Left ventricle myocardium superior (tissue), 1 donor: ENCODE measurements at regions not wholly inside any gene's neighbourhood (a gene's known extent, or its start where the extent isn't known, plus 50 kb on each side); places are given as distances from the start of the nearest gene placed in this dataset.
A peak's percentile ranks its signal among the peaks of the same experiment; 100 is the strongest.

ENCODE experiments used
- ATAC-seq: fragments of 200-7000 bp; cut with Tn5 transposase; one replicate; pipeline ENCODE4 v1.9.1; 2020; ENCODE audit warnings: mild to moderate bottlenecking, moderate library complexity
- DNase-seq: peaks from one replicate; pipeline ENCODE4 v3.0.0-alpha.2; 2020
- intact Hi-C: fragments of 100-400 bp; cut with micrococcal nuclease; formaldehyde crosslinking; loops from one replicate; pipeline ENCODE4 v1.11.0; 2022
- donor health status: DM: no; HTN: yes; CAD: no; lungs with severe emphysema.

DNA sequence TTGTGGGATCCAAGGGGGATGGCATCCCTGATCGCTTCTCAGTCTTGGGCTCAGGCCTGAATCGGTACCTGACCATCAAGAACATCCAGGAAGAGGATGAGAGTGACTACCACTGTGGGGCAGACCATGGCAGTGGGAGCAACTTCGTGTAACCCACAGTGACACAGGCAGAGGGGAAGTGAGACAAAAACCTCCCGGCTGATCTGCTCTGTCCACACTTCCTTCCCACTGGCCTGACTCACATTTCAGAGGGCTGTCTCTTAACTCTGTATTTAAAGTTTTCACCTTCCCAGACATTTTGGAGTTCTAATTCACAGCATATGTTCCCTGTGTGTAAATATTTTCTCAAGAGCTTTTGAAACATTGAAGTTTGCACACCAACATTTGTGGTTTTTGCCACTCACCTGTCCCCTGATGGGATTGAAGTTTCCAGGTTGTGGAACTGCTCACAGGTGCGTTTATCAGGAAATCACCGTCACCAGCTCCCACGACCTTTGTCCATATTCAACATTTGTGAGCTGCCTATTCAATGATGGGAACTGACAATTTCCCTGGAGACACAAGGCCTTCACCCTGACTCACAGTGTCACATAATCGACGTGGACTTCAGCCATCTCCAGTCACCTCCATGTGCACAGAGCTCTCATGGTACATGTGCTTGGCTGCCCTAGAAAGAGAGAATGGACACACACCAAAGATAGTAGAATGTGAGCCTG is 99.2 kb downstream of the VPREB1 start:
- intact Hi-C loops = no loop called here
- ATAC-seq (no peak), DNase-seq (no peak)

DNA sequence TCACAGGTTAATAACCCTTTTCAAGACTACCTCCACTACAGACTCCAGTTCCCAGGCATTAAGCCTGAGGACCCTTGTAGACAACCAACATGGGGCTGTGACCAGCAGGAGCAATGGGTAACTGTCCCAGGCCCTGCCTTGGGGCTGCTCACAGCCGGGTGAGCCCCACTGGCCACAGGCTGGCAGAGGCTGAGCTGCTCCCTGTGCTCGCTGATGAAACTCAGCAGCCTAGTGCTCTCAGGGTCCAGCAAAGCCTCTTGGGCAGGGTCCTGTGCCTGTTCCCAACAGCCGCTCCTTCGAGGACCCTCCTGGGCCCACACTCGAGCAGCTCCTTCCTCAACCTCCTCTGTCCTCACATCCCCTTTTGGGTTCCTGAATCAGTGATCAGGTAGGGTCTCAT is 99.8 kb downstream of the VPREB1 start:
- ATAC-seq = no peak
- DNase-seq = no peak
- intact Hi-C loops = no loop called here

DNA sequence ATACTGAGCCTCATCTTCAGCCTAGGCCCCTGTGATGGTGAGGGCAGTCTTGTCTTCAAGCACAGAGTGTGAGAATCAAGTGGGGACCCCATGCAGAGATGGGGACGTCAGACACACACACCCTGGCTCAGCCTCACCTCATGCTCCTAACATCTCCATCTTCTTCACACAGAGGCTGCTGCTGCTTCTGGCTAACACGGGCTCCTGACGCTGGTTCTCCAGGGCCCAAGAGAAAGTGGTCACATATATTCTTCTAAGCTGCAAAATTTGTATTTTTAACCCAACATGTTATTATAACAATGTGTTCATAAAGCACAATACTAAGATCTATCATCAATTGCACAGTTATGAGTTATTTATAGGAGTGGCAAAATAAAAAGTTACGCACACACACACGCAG is 101.2 kb downstream of the VPREB1 start:
- ATAC-seq = no peak
- intact Hi-C loops = no loop called here
- DNase-seq = no peak

DNA sequence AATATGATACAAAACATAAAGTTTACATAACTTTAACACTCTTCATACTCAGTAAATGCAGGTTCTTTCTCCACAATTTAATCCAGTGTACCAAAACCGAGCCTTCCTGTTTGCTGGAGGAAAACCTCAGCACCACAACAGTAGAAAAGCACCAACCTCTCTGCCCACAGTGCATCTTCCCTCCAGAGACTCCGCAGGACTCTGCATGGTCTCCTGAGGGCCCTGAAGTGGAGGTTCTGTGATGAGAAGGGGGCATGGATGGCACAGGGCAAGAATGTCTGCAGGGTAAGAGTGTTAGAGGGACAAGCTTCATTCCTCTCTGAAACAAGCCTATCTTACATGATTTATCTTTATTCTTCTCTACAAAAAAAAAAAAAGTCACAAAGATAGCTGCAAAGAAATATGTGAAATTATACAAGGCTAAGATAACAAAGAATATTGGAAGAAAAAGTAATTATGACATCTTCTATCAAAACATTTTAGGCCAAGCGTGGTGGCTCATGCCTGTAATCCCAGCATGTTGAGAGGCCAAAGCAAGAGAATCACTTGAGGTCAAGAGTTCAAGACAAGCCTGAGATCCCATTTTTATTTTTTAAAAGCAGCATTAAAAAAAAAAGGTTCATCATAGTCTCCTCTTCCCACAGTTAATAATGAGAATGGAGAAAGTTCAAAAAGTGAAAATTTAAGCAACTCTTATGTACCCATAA is 102.0 kb downstream of the VPREB1 start:
- DNase-seq (no peak), ATAC-seq (no peak)
- intact Hi-C loops = no loop called here

DNA sequence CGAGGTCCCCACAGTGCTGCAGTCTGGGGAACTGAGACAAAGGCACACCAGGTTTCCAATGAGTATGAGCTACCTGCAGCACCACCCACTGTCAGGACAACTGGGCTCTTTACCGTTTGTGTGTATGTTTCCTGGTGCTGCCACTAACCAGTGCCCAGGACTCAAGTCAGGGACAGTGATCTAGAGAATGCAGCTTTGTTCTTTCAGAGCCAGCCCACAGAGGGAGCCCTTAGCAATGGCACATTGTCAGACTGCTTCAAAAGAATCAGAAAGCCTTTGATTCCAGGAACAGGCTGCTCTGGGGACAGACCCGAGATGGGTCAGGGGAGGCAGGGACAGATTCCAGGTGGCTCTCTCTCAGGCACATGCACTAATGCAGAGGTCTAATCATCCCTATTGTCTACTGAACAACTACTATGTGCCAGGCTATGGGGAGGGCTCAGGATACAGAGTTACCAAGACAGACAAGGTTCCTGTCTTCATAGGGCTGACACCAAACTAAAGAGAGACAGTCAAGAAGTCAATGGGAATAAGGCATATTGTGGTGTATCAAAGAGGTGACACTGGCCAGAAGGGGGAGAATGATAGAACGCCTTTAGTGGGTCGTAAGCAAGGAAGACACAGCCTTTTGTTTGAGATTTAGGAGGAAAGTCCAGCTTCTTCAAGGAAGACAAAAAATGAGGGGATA is 103.7 kb downstream of the VPREB1 start:
- no peak for DNase-seq
- intact Hi-C loops = no loop called here
- ATAC-seq = no peak

DNA sequence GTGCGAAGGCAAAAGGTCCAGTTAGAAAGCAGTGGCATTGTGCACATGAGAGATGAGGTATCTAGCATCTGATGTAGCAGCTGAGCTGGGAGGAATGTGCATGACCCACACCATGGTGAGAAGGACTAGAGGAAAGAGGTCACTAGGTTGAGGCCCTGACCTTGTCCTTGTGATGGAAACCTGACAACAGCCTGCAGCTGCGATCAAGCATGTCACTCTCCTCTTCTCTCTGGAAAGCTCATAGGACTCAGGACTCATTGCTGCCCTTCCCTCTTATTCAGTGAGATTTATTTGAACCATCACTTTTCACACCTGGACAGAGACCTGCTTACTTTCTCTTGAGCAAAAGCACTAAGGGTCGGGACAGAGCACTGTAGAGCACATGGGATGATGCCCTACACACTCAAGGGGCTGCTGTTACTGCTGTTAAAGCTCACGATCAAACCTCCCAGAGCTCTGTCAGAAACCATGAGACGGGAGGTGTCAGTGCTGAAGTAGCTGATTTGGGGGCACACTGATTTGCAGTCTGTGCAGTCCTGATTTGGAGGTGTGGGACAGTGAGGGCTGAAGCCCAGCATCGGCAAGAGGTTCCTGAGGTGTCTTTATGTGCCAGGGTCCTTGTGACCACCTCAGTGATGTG is 104.3 kb downstream of the VPREB1 start:
- intact Hi-C loops = no loop called here
- no peak for DNase-seq
- ATAC-seq = no peak

DNA sequence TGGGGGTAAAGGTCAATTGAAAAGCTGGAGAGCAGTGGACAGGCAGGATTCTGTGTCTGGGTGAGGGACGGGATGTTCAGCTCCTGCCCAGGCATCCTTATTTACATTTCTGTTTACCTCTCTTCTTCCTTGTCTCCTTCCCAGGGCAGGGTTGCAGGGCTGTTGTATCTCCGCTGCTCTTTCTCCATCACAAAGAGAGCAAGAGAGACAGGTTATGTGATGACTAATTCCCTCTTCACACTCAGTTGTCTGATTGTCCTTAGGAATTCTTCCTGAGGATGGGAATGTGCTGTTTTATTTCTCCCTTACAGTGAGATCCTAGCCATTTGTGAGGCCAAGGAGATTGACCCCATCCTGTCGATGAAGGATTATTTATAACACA is 104.9 kb downstream of the VPREB1 start:
- ATAC-seq (no peak), DNase-seq (no peak)
- intact Hi-C loops = no loop called here

DNA sequence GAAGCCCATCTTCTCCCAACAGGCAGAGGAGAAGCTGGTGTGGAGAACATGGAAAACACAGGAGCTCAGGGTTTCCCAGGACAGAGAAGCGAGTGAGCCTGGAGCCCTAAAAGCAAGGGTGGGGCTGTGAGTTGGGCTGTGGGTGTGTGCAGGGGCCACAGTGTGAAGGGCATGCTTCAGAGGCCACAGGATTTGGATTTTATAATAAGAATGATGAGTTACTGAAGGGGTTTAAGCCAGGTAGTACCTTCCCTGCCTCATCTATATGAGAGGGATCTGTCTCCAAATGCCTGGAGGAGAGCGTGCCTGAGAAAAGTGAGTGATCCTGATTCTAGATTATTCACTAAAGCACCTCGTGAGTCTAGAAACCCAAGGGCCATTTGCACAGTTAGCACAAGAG is 106.8 kb downstream of the VPREB1 start:
- intact Hi-C loops = no loop called here
- no peak for ATAC-seq
- no peak for DNase-seq

DNA sequence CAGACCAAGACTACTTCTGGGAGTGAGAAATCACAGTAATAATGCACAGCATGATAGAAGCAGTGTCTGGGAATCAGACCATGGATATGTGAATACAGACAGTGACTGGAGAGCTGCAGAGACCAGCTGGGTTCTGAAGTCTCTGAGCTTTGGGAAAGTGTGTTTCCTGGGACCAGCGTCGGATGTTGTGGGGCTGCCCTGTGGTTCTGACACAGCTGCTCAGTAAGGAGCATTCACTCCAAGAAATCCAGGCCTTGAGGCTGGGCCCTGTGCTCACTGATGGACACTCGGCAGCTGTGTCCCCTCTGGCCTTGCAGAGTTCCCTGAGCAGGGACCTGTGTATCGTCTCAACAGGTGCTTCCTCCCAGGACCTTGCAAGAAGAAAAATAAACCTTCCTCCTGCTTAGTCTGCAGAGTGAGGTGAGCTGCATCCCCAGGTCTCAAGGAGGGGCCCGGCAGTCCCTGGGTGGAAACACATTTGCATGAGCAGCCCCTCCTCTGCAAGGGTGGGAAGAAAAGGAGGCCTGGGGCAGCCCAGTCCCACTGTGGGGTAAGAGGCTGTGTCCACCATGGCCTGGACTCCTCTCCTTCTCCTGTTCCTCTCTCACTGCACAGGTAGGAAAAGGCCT is 107.9 kb downstream of the VPREB1 start:
- ATAC-seq (no peak), DNase-seq (no peak)
- intact Hi-C loops = no loop called here

DNA sequence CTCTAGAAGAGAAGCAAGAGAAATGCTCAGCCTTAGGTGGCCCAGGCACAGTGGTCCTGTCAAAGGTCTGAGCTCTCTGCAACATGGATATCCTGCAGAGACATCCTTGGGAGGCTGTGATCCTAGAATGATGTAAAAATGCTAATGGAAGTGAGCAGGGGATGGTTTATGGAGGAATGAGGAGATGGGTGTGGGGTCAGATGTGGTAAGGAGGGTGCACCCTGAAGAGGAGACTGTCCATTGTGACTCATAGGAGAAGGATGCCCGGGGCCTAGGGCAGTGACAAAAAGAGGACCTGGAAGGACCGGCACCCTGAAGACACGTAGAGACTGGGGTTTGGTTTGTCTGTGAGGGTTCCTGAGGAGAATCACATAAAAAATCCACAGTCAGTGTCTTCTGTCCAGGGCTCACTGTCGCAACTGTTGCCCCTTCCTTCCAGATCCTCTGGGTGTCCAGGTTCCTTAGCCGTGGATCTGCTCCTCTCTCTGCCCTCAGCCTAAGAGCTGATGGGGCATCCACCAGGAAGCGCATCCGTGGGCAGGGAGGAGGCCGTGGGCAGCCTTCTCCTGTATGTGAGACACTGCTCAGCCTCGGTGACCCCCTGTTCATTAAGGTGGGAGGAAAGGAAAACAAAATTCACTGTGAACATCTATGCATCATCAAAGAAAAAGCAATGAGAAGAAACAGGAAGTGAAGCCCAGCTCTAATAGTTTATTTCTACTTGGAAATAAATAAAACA is 110.7 kb downstream of the VPREB1 start:
- no peak for DNase-seq
- ATAC-seq = no peak
- intact Hi-C loops = no loop called here

DNA sequence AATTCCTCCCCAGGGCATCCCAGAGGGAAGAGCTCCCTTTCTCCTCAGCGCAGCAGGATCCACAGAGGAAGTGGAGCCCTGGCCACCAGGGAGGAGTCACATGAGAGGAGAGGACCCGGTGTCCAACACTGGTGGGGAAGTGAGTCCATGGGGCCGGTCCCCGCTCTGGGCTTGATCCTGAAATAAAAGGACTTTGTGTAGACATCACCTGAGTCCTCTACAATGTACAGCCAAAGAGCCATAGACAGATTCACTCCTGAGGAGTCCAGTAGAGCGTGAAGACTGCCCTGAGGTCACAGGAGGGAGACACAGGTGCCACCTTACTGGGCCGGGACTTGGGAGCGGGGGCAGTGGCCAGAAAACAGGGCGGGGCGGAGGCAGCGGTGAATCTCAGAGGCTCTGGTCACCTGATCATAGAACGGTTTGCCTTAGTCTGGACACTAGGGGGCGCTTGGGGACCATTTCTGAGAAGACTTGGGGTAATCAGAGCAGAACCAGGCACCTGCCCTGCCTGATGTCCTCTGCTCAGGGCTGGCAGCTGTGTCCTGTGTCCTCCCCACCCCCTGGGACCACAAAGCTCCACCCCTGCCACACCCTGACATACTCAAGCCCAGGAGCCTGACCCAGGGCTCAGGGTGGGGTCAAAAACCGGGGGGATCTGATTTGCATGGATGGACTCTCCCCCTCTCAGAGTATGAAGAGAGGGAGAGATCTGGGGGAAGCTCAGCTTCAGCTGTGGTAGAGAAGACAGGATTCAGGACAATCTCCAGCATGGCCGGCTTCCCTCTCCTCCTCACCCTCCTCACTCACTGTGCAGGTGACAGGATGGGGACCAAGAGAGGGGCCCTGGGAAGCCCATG is 112.7 kb downstream of the VPREB1 start:
- intact Hi-C loops = no loop called here
- ATAC-seq (peak; percentile 93), DNase-seq (peak; percentile 79)

DNA sequence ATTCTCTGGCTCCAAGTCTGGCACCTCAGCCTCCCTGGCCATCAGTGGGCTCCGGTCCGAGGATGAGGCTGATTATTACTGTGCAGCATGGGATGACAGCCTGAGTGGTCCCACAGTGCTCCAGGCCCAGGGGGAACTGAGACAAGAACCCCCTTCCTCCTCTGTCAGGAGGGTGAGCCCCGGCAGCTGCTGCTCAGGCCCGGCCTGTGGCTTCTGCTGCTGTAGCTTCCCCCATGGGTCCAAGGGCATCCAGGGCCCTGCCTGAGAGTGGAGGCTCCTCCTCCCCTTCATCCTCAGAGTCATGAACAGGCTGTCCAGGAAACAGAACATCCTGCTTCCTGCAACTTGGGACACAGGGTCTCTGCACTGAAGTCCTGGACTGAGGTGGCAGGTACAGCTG is 113.6 kb downstream of the VPREB1 start:
- ATAC-seq = peak; percentile 31
- DNase-seq = no peak
- intact Hi-C loops = no loop called here

DNA sequence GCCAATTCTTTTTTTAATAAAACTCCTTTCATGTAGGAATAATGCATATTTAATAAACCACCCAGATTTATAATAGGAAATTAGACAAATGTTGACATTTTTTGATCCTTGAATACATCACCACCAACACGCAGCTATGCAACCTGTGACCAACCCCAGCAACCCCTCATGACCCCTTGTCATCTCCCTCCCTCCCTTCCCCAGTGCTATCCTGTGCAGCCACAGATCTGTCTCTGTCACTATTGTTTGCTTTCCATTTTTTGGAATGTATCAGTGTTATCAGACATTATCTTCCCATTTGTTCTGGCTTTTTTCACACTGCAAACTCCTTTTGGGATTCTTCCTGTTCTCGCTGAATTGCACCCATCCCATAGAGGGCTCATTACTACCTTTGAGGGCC is 114.1 kb downstream of the VPREB1 start:
- intact Hi-C loops = no loop called here
- no peak for ATAC-seq
- no peak for DNase-seq

DNA sequence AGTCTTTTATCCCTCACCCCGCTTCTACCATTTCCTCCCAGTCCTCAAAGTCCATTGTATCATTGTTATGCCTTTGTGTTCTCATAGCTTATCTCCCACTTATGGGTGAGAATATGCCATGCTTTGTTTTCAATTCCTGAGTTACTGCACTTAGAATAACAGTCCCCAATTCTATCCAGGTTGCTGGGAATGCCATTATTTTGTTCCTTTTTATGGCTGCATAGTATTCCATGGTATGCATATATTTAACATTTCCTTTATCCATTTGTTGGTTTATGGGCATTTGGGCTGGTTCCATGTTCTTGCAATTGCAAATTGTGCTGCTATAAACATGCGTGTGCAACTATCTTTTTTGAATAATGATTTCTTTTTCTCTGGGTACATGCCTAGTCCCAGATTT is 114.9 kb downstream of the VPREB1 start:
- DNase-seq (no peak), ATAC-seq (no peak)
- intact Hi-C loops = no loop called here

DNA sequence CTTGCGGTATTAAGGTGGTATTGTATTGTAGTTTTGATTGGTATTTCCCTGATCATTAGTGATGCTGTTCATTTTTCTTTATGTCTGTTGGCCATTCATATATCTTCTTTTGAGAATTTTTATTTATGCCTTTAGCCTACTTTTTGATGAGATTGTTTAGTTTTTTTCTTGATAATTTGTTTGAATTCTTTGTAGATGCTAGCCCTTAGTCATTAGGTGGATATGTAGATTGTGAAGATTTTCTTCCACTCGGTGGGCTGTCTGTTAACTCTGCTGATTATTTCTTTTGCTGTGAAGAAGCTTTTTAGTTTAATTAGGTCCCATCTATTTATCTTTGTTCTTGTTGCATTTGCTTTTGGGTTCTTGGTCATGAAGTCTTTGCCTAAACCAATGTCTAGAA is 115.4 kb downstream of the VPREB1 start:
- intact Hi-C loops = no loop called here
- no peak for DNase-seq
- ATAC-seq = no peak

DNA sequence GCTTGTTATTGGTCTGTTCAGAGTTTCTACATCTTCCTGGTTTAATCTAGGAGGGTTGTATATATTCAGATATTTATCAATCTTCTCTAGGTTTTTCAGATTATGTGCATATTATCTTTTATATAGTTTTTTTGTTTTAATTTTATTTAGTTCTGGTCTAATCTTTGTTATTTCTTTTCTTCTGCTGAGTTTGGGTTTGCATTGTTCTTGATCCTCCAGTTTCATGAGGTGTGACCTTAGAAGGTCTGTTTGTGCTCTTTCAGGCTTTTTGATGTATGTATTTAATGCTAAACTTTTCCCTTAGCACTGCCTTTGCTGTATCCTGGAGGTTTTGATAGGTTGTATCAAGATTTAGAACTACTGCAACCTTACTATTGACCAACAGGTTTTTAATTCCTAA is 117.7 kb downstream of the VPREB1 start:
- DNase-seq (no peak), ATAC-seq (no peak)
- intact Hi-C loops = no loop called here

DNA sequence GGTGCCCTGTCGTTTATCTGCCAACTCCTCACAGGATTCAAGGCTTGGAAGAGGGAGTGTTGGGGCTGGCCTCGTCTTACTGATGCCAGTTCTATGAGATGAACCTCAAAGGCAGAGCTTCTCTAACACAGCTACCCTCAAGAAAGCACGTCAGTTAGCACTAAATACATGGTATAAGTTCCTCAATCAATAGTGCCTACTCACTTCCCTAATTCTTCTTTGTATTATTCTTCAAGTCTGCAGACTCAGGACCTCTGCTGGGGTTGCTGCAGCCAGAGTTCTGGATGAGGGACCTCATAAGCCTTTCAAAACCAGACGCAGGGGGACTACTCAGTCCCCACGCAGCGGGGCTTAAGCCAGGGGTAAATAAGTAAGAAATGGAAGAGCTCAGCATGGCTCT is 118.3 kb downstream of the VPREB1 start:
- intact Hi-C loops = no loop called here
- DNase-seq = no peak
- no peak for ATAC-seq

DNA sequence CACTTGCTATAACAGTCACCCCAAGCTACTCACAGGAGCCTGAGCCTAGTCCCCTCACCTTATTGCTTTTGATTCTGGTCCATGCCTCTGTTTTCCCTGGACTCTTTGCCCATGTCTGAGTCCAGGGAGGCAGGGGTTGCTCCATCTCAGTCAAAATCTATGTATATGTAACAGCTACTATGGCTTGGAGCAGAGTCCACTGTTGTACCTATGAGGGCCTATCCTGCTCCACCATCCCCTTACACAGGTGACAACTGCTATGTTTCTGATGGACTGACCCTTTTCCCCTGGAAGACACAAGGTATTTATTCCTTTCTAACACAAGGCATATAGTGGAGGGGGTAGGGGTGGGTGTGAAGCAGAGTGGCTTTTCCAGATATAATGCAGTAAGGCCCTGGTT is 119.6 kb downstream of the VPREB1 start:
- intact Hi-C loops = no loop called here
- no peak for ATAC-seq

More for the DNA sequence above, 119.6 kb downstream of the VPREB1 start:
- no peak for DNase-seq
